NCI-H510A treated with DMSO at 0.1 percent for 48 hours (cell line): ENCODE measurements at regions not wholly inside any gene's neighbourhood (a gene's known extent, or its start where the extent isn't known, plus 50 kb on each side); places are given as distances from the start of the nearest gene placed in this dataset.

Experiments used
- DNase-seq: peaks from one replicate; lab custom pipeline; 2025; lab: John Stamatoyannopoulos, UW

GRCh38 chr16:26295625-26296304 lies 604.0 kb downstream of the HS3ST4 start:
- DNase-seq: no peak

- no peak for DNase-seq
Observed at GRCh38 chr16:26301516-26301915, 609.8 kb downstream of the HS3ST4 start.

DNA sequence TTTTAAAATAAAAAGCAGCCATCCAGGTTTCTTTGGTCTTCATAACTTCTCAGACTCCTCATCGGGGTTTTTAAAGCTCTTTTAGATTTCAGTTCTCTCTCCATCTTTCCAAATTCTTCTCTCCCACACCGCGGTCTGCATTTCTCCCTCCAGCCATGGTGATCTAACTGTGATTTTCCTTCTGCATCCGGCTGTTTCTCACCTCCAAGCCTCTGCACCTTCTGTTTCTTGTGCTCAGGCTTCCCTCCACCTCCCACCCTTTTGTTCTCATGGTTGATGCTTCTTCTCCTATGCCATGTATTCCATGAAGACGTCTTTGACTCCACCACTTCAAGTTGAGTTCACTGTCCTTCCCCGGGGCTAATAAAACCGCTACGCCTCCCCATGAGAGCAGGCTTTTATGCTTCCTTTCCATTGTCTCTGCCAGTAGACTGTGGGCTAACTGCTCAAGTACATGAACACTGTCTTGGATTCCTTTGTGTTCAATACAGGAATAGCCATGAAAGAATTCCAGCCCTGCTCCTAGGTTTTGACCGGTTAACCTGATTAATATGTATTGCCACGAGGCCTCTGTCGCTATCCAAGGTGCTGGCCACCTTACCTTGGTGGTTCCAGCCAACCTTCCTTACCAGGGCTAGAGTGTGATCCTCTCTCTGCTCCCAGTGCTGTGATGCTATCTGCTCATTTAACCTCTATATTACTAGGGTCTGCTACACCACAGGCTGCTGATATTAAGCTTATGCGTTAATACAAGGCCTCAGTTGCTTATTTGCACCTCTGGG lies 625.1 kb downstream of the HS3ST4 start:
- no peak for DNase-seq

DNA sequence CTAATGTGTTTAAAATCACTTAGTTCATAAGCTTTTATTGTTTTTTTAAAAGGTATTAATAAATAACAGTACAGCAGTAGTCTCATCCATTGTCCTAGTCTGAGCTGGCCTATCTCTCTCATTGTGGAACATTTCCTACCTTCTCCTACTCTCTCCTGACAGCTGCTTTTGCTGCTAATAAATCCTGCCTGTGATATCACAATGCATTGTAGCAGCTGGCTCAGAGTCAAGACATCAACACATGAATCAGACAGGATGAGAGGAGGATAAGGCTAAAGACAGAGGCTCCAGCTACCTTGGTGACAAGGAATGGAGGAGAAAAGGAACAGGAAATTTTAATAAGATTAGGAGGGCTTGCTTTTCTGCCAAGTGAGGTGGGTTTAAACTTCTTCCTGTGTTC lies 626.1 kb downstream of the HS3ST4 start:
- peak; percentile 50 for DNase-seq

DNA sequence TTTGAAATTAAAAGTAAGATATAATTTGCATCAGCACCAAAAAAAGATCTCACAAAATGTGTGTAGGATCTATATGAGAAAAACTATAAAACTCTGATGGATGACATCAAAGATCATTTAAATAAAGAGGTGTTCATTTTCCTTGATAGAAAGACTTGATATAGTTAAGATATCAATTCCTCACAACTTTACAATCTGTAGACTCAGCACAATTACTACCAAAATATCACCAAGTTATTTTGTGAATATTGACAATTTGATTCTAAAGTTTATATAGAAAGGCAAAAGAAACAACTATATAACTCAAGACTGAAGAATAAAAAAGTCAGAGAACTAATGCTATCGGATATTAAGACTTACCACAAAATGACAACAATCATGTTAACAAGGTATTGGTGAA lies 638.9 kb downstream of the HS3ST4 start:
- no peak for DNase-seq

DNA sequence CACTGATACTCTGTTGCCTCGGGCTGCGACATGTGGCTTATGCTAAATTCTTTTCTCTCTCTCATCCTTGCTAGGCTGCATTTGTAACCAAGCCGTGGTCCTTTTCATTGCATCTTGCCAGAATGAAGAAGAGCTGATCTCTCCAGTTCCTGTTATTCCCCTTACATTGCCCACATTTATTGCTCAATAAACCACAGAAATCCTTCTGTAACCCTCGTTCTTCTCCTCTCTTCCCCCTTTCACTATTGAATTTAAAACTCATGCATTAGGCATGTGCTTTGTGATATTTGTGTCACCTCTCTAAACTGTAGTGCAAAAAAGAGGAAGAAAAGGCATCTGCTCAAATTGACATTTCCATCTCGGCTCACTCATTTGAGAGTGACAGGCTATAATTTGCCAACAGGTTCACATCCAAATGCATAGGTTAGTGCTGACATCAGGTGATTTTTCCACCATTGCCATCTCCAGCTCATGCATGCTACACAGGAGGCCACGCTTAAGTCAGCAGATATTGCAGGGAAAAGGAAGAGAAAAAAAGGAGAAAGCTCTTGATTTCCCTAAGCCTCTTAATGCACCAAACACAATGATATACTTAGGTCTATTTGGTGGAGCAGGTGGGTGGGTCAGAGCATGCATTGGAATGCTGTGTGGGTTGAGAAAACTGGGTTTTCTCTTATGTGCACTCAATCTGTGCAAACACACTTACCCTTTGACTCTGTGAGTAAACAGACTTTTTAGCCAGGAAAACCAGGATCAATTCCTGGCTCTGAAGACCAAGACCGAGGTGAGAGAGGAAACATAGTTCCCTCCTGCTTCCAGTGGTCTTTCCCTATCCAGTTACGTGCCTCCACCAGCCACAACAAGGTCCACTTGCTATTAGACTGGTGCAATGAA lies 642.7 kb downstream of the HS3ST4 start:
- DNase-seq: no peak

DNA sequence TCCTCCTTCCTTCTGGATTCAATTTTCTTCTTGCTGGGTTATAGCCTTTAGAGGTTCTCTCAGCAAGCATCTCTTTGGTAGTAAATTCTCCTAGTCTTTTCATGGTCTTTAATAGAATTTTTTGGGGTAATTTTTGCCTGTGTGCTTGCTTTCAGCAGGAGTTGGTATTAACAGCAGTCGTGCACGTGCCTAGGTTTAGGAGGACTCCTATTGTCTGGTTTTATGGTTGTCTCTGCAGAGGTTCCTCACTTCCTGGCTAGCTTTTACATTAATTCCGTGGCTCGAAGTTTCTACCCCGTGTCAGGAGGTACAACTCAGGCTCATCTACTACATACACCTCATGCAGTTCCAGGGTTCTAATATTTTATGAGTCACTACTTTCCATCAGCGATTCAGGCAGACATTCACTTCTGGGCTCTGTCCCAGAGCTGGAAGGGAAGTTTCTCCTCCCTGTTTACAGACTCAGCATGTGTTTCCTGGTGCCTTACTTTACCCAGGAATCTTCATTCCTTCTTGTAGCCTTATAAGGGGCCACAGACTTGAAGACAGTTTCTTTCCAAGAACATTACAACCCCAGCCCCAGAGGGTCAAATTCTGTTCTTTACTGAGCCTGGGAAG lies 643.6 kb downstream of the HS3ST4 start:
- DNase-seq: no peak

GRCh38 chr16:26342621-26343020 lies 650.9 kb downstream of the HS3ST4 start:
- no peak for DNase-seq

DNA sequence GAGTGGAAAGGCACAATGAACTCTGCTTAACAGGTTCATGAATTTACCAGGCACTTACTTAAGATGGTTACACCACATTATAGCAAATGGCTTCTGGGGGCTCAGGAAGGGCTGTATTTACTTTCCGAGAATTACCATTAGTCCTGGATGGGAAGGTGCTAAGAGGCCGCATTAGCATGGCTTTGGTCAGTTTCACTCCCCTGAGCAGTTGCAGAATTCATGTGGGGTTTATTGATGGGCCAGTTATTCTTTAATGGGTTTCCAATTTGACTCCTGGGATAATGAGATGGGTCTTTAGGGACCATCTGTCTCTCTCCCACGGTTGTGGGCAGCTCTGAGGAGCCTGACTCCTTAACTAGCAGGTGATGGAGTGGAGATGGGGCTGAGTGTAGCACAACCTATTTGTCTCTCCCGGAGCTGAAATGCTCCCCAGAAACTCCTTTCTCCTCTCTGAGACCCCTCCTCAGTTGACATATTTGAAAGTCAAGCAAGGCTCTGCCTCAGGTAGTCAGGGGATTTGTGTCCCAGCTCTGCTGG lies 652.5 kb downstream of the HS3ST4 start:
- DNase-seq: peak; percentile 36

DNA sequence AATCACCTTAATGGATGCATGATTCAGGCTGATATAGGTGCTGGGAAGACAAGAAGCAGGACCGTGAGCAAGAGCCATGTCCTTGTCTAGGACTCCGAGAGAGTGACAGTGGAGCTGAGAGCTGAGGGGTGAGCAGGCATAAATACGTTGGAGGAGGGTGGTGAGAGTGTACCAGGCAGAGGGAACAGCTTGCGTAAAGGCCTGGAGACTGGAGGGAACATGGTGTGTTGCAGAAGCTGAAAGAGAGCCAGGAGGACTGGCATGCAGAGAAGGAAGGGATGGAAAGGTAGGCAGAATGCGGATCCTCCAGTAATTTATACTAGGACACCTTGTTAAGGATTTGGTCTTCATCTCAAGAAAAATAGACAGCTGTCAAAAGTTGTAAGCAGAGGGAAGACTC lies 653.2 kb downstream of the HS3ST4 start:
- DNase-seq: no peak

GRCh38 chr16:26345966-26346365 lies 654.2 kb downstream of the HS3ST4 start:
- no peak for DNase-seq

DNA sequence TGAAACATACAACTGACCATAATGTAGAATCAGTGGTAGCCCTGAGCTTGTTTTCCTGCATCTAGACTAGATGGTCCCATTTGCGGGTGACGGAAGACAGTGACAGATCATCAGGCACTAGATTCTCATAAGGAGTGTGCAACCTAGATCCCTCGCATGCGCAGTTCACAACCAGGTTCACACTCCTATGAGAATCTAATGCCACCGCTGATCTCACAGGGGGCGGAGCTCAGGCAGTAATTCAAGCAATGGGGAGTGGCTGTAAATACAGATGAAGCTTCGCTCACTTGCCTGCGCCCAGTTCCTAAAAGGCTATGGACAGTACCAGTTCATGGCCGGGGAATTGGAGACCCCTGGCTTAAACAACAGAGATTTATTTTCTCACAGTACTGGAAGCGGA lies 656.3 kb downstream of the HS3ST4 start:
- DNase-seq: no peak

GRCh38 chr16:26360867-26361266 lies 669.1 kb downstream of the HS3ST4 start:
- no peak for DNase-seq

- no peak for DNase-seq
Observed at GRCh38 chr16:26363581-26363980, 671.8 kb downstream of the HS3ST4 start.

DNA sequence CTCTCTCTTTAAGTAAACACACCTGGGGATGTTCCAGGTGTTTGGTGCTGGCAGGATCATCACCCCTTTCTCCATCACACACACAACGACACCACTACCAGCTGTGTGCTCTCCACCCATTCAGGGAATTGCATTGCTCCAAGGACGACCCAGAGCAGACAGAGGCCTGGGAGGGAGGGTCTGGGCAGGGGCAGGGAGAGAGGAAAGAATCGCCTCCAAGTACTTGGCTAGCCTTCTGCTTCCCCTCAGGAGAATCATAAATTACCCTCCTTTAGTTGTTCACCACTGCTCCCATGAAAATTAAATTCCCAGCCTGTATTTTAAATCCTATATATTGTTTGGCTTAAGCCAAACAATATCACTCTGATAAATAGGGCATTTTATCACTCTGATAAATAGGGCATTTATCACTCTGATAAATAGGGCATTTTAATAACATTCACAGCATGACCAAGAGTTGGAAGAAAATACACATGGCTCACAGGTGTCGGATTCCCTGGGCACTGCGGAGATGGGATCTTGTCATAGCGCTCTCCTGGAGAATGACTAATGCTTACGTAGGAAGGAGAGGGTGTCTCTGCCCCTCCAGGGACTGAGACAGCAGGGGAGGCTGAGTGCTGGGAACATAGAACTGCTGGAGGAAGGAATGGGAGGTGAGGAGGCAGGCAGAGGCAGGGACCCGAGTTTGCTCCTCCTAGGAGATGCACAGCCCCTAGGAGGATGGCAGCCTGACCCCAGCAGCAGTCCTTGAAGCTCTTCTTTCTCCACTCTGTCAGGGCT lies 673.6 kb downstream of the HS3ST4 start:
- peak; percentile 96 for DNase-seq

DNA sequence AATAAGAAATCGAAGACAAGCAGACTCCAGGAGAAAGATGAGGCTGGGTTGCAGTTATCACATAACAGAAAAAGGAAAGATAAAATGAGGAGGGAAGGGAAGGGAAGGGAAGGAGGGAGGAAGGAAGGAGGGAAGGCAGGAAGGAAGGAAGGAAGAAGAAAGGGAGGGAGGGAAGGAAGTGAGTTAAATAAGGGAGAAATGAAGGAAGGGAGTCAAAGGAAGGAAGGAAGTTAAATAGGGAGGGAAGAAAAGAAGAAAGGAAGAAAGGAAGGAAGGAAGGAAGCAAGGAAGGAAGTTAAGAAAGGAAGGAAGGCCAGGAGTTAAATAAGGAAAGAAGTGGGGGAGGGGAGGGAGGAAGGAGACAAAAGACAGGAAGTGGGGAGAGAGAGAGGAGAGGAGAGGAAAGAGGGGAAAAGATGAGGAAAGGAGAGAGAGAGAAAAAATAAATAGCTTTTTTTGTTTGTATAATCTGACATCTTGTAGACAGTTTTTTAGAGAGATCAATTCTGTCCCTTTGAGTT lies 679.6 kb downstream of the HS3ST4 start:
- no peak for DNase-seq

DNA sequence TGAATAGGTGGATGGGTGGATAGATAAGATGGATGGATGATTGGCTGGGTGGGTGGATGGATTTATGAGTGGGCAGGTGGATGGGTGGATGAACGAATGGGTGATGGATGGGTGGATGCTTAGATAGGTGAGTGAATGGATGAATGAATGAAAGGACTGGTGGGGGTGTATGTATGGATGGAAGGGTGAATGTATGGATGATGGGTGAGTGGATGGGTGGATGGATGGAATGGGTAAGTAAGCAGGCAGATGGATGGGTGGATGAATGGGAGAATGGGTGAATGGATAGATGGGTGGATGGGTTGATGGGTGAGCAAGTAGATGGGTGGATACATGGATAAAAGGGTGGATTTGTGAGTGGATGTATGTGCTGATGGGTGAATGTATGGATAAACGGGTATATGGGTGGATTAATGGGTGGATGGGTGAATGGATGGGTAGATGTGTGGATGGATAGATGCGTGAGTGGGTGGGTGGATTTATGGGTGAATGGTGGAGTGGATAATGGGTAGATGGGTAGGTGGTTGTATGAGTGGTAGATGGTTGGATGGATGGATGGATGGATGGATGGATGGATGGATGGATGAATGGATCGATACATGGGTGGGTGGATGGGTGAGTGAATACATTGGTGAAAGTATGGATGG lies 682.6 kb downstream of the HS3ST4 start:
- no peak for DNase-seq

- DNase-seq: peak; percentile 86
Observed at GRCh38 chr16:26382586-26382985, 684.1 kb upstream of the C16orf82 start.

DNA sequence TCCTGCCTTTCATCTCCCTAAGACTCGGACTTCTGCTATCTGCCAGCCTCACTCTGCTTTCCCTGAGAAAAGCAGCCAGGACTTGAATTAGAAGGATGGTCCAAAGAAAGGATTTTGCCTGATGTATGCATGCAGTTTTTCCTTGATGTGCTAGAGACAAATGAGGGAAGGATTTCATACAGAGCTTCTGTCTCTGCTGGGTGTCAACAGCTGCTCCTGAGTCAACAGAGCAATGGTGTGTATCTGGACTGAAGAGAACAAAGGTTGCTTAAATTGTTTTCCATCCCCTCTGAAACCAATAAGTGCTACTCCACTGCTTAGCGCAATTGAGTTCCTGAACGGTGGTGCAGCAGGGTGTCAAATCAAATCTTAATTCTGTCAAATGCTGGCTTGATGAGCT lies 680.6 kb upstream of the C16orf82 start:
- peak; percentile 96 for DNase-seq

- no peak for DNase-seq
Observed at GRCh38 chr16:26391833-26392232, 674.9 kb upstream of the C16orf82 start.
